GM18511 (cell line): ENCODE measurements at regions not wholly inside any gene's neighbourhood (a gene's known extent, or its start where the extent isn't known, plus 50 kb on each side); places are given as distances from the start of the nearest gene placed in this dataset.
"Not testable (repeated sequence)": the region's sequence is repeated elsewhere in the genome, so short reads cannot be mapped to it uniquely, and the experiment has no call there.

Source experiments
- ATAC-seq: cut with Tn5 transposase; IDR thresholded peaks from one replicate; pipeline ENCODE4 v1.9.1; 2021; ENCODE audit warnings: mild to moderate bottlenecking, moderate library complexity; ENCODE audit not compliant: unreplicated experiment

DNA sequence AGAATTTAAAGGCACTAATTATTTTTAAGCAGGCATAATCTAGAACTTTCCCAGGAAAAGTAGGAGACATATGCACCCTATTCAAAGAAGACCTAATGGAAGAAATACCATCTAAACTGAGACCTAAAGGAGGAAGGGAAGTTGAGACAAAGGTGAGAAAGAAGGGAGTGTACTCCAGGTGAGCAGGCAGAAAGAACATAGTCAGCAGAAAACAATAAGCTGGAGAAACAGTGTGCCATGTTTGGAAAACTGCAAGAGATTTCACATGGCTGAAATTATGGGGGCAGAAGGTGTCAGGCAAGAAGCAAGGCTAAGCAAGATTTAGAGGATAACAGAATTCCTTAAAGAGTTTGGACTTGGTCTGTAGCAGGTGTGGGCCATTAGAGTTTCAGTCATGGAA lies 167.0 kb upstream of the USP25 start:
- ATAC-seq = no peak

DNA sequence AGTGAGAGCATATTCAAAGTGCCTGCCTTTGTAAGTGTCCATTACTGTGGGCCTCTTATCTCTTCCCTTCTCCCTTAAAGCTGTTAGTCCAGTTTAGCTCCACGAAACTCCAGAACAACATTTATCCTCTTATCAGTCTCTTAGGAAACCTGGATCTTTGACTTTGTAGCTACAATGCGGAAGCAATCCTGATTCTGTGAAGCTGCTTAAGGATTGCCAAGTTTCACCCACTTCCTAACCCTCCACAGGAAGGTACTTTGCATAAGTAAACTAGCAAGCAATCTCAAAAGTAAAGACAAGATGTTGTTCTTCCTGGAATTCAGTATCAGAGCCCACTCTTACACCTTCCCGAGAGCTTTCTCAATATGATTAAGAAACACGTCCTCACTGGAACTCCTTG lies 164.9 kb upstream of the USP25 start:
- ATAC-seq = no peak

DNA sequence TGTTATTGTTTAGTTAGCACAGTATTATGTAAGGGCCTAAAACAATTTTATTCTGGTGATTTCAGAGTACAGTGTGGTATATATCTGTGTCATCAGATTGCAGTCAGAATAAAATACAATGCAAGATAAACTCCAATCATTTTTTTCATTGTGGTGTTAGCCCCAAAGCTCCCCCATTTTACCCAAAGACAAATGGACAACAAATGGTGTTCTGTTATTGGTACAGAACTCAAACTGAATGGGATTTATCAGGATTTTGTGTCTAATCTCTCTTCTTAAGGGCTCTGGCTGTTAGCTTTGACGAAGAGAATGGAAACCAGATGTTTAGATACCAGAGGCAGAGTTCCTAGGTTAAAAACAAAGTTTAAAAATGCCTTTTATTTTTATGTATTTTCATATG lies 163.1 kb upstream of the USP25 start:
- no peak for ATAC-seq

DNA sequence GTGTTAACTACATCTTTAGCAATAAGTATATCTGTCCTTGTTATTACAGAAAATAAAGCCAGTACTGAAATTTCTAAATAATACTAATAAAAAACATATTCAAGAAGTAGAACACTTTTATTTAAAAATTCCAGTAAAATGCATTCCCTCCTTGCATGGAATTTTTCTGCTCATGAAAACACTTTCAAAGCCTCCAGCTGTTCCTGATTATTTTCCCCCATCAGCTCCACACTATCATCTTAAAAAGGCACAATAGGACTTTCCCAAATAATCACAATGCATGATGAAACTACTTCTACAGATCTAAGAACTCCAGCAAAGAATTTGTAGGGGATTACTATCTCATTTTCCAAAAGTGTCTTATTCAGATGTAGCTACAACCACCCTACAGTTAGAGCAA lies 162.6 kb upstream of the USP25 start:
- no peak for ATAC-seq

DNA sequence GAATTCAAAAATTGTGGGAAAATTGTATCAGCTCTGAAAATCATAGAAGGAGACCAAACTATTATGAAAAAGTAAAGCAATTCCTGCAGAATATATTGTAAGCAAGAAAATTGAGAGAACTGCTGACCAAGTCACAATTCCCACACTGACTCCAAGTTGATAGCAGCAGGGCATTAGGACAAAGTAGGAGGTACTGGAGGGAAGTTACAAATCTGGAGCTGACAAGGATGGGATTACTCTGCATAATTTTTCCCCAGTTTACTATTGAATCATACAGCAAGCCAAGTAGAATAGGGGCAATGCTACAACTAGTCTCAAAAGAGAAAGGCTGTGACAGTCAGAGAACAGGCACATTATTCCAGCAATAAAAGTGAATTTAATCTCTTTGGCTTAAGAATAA lies 161.3 kb upstream of the USP25 start:
- ATAC-seq = no peak

DNA sequence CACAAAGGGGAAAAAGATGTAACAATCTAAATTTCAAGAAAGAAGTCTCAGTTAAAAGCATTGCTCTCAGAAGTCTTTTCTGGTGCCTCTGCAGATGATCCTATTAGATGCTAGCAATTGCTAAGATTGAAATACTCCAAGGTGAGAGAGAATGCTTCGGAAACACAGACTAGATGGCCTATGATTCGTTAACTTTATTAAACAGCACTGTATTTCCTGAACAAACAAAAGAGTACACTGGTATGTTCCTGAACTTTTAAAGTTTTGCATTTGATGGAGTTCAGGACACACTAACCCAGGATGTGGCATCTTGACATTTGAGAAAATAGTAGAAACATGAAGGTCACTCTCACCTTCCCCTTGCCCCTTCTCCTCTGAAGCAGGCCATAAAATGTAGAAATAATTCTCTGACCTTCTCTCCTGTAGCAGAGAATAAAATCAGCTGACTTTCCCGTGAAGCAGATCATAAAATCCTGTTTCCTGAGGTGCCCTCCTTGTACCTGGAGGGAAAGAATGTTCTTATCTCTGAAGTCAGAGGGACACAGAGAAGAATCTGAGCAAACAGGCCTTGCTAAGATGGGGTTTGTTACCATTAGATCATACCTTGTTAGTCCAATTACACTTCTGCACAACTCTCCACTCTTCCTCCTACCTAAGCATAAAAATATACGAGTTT lies 142.9 kb upstream of the USP25 start:
- no peak for ATAC-seq

DNA sequence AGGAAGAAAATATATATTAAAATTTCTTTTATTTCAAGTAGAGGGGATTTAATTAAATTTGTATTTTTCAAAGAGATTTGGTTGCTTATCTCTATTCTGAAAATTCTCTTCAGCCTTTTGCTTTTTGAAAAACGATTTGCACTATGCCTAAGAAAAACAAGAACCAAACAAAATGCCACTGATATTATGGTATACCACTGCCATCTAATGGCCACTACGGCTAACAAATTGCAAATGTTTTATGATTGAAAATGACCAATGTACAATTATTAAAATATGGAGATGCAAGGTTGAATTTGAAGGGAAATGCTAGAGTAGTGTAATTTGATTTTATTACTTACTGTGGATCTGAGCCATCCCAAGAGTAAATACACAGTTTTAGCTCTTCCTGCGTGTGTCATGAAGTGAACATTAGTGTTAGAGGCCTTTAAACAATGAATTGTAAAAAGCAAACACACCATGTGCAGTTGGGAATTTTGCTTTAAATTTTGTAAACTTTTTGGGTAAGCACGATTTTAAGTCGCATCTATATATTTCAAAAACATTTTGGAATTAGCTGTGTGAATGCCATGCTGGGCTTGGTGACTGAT lies 137.4 kb upstream of the USP25 start:
- no peak for ATAC-seq

DNA sequence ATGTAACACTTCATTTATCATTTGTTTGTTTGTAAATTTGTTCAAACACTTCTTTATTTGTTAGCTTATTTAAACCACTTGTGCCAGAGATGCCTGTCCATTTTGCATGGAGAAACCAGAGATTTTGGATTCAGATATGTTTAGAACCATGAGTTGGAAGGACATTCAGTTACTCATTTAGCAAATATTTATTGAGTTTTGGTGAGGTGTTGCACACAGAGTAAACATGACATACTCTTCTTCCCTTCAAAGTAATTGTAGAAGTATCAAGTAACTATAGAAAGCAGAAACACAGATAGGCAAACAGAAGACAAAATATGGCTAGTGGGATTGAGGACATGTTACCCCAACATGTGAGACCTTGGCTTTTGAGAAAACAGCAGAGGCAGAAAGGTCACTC lies 136.8 kb upstream of the USP25 start:
- ATAC-seq = no peak

DNA sequence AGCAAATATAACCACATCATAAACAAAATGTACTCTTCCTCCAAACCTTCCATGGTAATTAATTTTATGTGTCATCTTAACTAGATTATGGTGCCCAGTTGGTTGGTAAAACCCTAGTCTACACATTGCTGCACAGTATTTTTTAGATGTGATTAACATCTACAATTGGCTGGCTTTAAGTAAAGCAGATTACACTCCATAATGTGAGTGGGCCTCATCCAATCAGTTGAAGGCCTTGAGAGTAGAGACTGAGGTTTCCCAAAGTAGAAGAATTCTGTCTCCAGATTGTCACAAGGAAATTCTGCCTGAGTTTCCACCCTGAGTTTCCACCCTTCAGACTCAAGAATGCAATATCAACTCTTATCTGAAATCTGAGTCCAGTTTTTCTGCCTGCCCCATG lies 128.4 kb upstream of the USP25 start:
- ATAC-seq = no peak

DNA sequence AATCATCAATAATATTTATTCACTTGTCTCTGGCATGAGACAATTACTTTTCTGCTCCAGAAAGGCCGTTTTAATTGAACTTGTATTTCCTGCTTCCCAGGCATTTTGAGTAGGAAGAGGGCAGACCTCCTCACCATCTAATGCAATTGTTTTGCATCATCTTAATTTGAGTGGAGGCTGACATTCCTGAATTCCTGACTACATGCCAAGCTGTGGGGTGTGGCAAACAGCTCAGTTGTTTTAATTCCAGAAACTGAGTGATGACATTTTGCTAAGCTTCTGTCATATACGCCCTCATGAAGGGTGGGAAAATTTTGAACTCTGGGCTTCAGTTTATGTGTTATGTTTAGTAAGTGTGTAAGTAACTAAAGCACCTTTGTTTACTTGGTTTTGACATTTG lies 125.4 kb upstream of the USP25 start:
- ATAC-seq = no peak

DNA sequence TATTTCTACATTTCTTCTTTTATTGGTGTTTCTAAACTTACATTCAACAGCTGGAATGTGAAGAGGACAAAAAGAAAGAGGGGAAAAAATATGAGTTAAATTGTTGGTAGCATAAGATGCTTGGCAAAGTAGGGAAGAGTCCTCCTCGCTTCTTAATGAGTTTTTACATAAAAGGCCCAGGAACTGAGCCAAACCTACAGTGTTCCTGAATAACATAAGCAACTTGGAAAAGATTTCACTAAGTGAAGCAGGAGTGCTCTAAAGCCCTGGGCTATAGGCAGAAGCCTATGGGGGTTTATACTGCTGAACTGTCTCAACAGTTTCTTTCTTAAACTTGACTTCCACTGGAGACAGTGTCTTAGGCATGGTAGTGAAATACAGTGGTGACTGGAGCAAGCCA lies 115.0 kb upstream of the USP25 start:
- no peak for ATAC-seq

DNA sequence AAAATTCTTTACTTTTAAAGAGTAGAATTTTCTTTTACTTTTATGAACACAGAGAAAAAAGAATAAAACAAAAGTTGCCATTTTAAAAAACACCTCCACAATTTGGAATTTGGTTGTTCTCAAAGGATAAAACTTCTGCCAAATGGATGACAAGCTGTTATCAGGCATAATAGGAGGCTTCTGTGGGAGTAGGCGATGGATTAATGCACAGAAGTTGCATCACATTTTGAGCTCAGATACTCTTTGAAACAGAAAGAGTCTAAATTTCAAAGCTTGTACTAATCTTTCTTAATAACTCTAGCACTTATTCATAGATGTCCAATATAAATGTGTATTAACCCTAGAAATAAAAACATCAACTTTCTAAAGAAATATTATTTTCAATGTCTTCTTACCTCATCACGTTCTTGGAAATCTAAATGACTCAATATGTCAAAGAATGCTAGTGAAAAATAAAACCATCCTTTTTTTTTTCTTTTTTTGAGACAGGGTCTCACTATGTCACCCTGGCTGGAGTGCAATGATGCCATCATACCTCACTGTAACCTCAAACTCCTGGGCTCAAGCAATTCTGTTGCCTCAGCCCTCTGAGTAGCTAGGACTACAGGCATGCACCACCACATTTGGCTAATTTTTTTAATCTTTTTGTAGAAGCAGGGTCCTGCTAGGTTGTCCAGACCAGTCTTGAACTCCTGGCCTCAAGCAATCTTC lies 112.8 kb upstream of the USP25 start:
- ATAC-seq = no peak

DNA sequence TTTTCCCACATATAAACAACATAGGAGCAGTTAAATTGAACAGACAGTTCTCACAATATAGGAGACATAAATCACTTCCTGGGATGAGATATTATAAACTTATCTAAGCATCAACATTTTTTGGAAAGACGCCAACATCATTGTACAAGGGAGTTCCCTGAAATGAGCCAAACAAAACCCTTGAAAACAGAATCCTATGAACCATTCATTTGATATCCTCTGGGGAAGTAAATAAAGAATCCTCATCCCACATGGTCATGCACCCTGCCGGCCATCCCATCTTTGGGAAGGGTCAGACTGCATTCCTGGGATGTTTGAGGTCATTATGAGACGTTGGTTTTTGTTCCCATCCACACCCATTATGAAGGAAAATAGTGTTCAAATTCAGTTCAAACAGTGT lies 111.8 kb upstream of the USP25 start:
- no peak for ATAC-seq

DNA sequence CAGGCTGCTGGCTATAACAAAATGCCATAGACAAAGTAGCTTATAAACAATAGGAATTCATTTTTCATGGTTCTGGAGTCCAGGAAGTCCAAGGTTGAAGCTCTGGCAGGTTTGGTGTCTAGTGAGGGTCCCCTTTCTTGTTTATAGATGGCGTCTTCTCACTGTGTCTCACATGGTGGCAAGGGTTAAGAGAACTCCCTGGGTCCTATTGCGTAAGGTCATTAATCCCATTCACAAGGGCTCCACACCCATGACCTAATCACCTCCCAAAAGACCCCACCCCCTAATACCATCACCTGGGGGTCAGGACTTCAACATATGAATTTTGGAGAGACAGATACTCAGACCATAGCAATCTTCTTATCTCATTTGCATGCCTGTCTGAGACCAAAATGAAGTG lies 108.9 kb upstream of the USP25 start:
- ATAC-seq = no peak

DNA sequence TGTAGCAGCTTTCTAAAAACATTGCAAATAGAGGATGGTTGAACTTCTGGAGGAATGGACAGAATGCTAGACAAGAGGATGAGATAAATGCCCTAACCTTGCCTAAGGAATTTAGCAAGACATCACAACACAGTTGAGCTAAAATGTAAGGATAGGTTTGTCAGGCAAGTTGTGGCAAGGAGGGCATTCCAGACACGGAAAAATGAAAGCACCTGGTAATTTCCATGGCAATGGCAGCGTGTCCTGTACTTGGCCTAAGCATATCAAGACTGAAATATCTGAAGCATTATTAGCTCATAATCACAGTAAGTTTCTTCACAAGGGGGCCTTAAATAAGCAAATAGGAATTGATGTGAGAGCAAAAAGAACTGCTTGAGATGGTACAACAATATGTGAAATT lies 105.1 kb upstream of the USP25 start:
- no peak for ATAC-seq

DNA sequence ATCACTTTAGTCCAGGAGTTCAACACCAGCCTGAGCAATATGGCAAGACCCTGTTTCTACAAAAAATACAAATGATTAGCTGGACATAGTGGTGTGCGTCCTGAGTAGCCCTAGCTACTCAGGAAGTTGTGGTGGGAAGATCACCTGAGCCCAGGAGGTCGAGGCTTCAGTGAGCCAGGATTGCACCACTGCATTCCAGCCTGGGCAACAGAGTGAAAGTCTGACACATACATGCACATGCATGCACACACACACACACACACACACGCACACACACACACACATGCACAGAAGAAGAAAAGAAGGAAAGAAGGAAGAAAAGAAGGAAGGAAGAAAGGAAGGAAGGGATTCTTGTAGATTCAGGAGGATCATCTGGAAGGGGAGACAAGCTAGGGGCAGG lies 104.4 kb upstream of the USP25 start:
- no peak for ATAC-seq

DNA sequence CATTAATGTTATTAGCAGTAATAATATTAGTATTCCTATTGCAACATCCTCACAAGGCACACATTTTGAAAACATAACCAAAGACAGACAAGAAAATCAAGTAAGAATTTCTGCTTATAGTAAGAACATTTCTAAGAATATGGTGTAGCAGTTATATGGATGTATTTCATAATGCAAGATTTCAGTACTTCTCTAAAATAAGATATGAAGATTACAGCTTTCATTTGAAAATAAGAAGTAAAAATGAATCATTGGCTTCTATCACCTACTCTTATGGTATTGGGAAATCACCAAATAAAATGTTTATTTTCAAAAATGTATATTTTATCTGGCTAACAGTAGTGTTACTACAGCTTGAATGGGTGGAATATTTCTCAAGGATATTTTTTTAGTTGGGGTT lies 103.8 kb upstream of the USP25 start:
- ATAC-seq = no peak

DNA sequence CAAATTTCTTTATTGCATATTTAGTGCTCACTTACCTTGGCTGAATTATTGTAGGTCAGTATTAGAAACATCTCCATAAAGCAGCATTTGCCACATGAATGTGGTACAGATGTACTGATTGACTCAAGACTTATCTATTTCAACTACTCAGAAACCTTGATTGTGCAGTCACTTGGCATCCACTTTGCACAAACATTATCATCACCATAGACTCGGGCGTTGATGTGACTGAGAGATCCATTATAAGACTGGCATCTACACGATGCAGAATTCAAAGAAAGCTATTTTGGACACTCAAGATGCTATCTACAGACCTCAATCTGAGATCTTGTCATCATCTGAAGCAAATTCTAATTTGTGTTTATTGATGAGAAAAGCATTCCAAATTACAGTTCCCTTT lies 102.8 kb upstream of the USP25 start:
- ATAC-seq = no peak

DNA sequence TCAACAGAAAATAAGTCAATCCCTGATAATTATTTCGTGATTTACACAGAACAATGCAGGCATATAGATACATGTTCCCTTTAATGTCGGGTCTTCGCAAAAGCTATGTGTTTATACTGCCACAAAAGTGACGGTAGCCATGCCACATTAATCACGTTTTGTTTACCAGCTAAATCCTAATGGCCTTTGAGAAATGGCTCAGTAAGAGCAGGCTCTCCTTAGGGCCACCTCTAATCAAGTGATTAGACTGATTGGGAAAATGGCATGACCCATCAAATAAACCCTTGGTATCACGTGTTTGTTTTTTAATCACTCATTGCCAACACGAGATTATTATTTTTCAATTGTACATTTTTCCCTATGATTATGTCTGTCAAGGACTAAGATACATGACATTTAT lies 102.0 kb upstream of the USP25 start:
- no peak for ATAC-seq

DNA sequence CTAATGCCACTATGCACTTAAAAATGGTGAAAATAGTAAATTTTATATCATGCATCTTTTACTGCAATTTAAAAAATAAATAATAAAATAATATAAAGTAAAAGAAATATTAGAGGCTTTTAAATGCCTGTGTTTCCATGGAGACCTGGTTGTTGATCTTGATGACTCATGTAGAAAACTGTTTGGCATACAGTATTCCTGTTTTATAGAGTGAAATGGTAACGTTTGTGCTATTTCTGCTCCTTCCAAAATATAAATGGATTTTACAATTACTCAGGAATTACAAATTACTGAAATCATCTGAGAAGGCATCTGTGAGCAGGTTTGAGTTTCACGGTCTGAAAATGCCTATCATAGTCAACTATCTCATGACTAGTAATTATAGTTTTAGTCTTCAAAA lies 98.4 kb upstream of the USP25 start:
- no peak for ATAC-seq

DNA sequence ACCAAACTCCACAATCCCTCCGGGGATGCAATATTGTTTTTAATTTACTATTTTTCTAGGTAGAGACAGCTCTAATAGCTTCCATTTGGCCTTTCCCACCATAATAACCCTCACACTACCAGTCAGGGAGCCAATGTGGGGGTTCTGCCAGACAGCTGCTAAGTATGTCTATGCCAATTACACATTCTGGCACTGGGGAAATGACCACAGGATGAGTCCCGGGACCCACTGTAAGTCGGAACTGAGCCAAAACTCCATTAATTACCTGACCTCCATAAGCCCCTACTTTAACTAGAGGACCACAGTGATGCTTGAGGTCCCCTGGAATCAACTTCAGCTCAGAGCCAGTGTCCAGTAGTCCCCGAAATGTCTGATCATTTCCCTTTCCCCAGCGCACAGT lies 95.2 kb upstream of the USP25 start:
- not testable (repeated sequence) for ATAC-seq

DNA sequence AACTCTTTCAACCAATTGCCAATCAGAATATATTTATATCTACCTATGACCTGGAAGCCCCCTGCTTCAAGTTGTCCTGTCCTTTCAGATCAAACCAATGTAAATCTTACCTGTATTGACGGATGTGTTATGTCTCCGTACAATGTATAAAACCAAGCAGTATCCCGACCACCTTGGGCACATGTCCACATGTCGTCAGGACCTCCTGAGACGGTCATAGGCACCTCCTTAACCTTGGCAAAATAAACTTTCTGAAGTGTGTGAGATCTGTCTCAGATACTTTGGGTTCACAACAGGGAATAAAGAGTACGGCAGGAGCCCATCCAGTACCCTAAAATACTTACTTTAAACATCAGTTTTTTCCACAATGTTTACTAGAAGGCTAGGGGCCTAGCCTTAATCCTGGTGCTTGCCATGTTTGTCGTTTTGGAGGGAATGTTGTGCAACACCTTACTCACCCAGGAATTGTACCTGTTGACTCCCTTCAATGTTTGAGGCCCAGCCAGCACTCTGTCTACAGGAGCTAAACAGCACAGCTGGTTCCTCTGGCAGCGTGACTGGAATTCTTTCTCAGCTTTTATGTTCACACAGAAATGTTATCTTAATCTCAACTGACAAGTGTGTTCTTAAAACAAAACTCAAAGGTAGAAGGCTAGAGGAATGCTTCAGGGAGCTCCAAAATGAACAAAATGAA lies 90.8 kb upstream of the USP25 start:
- no peak for ATAC-seq
